ENCODE measurements at regions not wholly inside any gene's neighbourhood (a gene's known extent, or its start where the extent isn't known, plus 50 kb on each side); places are given as distances from the start of the nearest gene placed in this dataset.

DNA sequence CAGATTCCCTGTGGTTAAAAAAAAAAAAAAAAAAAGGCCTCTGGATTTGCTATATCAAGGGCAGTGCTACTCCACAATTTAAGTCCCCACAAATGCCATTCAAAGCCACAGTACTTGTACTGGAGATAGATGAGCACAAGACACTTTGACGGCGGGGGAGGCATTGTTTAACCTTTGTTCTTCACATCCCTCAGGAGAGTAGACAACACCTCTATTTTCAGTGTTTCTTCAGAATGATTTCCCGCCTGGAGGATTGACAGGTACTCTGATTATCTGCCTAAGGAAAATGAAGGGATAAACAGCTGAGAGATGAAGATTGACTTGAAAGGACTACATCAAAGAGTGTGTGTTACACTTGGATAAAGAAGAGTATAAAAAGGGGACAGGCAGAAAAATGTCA is 58.7 kb downstream of the OTOL1 start:
- Mint-ChIP-seq H3K4me3 (no peak overlapping the region), H3K27ac (no peak overlapping the region), H3K27me3 (peaks cover 7% of the 10 kb centered on the region), H3K4me1 (ENCODE audit: low read depth) (no peaks in the 10 kb centered on the region), H3K36me3 (ENCODE audit: low read depth) (no peaks in the 10 kb centered on the region), H3K9me3 (no peaks in the 10 kb centered on the region)

GRCh38 chr3:161556533-161556932 is 59.9 kb downstream of the OTOL1 start:
- H3K27ac Mint-ChIP-seq: no peak overlapping the region
- H3K4me1 Mint-ChIP-seq (ENCODE audit: low read depth): no peaks in the 10 kb centered on the region

DNA sequence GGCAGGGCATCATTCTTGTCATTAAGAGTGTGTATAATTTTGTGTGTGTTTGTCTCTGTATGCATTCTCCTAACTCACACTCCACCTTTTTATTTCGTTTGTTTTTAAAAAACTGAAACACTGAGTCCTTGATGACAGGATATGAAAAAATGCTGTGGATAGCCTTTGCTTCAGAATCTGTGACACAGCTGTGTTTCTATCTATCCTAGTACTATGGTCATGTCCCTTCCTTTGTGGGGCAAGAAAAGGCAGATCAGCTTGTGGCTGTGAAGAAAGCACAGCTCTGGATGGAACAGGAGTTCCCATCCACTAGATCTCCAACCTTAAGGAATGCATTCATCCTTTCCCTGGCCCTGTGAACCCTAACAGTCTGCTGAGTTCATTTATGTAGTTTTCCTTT is 60.3 kb downstream of the OTOL1 start:
- Mint-ChIP-seq H3K27me3 (peaks cover 7% of the 10 kb centered on the region), H3K27ac (no peak overlapping the region), H3K9me3 (no peaks in the 10 kb centered on the region)

More at GRCh38 chr3:161556533-161556932, 59.9 kb downstream of the OTOL1 start:
- no peak overlapping the region for H3K4me3 Mint-ChIP-seq
- no peaks in the 10 kb centered on the region for H3K9me3 Mint-ChIP-seq
- no peaks in the 10 kb centered on the region for H3K36me3 Mint-ChIP-seq (ENCODE audit: low read depth)
- H3K27me3 Mint-ChIP-seq: peaks cover 7% of the 10 kb centered on the region

DNA sequence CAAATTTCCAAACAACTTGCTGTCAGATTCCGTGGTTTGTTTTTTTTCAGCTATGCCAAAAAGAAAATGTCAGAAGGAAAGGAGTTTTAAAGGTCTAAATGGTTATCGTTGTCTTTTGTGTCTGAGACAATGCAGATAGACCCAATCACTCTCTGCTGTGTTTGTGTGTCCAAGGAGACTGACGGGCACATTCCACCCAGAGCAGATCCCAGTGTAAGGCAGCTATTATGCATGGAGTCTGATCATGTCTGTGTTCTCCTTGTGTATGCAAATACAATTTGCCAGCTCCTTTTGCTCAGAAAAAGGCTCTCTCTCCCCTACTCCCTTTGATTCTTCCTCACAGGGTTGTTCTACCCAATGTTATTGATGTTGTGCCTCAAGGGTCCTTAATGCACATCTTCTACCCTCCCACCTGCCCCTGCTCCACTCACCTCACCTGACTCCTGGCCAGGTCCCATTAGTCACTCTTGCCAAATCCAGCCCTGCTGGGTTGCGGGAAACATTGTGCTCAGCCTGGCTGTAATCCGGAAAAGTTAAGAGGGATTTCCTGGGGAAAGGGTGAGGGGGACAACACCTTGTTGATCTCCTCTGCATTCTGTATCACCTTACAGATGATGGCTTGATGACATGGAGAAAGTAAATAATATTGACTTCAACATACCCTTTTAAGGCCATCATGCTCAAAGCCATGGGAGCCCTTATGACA is 61.0 kb downstream of the OTOL1 start:
- Mint-ChIP-seq H3K27me3 (peaks cover 7% of the 10 kb centered on the region), H3K36me3 (ENCODE audit: low read depth) (no peaks in the 10 kb centered on the region), H3K9me3 (no peaks in the 10 kb centered on the region), H3K4me1 (ENCODE audit: low read depth) (no peaks in the 10 kb centered on the region), H3K4me3 (no peak overlapping the region), H3K27ac (no peak overlapping the region)

More for the DNA sequence above, 60.3 kb downstream of the OTOL1 start:
- H3K4me3 Mint-ChIP-seq: no peak overlapping the region
- no peaks in the 10 kb centered on the region for H3K4me1 Mint-ChIP-seq (ENCODE audit: low read depth)
- no peaks in the 10 kb centered on the region for H3K36me3 Mint-ChIP-seq (ENCODE audit: low read depth)

- Mint-ChIP-seq H3K4me3 (no peak overlapping the region), H3K4me1 (ENCODE audit: low read depth) (no peaks in the 10 kb centered on the region), H3K27me3 (peaks cover 7% of the 10 kb centered on the region), H3K27ac (no peak overlapping the region), H3K36me3 (ENCODE audit: low read depth) (no peaks in the 10 kb centered on the region), H3K9me3 (no peaks in the 10 kb centered on the region)
Measured at GRCh38 chr3:161558236-161558635, 61.6 kb downstream of the OTOL1 start.

GRCh38 chr3:161559177-161559998 is 62.8 kb downstream of the OTOL1 start:
- H3K4me1 Mint-ChIP-seq (ENCODE audit: low read depth): no peaks in the 10 kb centered on the region
- peaks cover 7% of the 10 kb centered on the region for H3K27me3 Mint-ChIP-seq
- H3K4me3 Mint-ChIP-seq: no peak overlapping the region
- no peaks in the 10 kb centered on the region for H3K36me3 Mint-ChIP-seq (ENCODE audit: low read depth)
- no peaks in the 10 kb centered on the region for H3K9me3 Mint-ChIP-seq
- H3K27ac Mint-ChIP-seq: no peak overlapping the region

GRCh38 chr3:161560008-161560637 is 63.5 kb downstream of the OTOL1 start:
- no peaks in the 10 kb centered on the region for H3K4me1 Mint-ChIP-seq (ENCODE audit: low read depth)
- no peaks in the 10 kb centered on the region for H3K36me3 Mint-ChIP-seq (ENCODE audit: low read depth)
- no peaks in the 10 kb centered on the region for H3K9me3 Mint-ChIP-seq
- peaks cover 7% of the 10 kb centered on the region for H3K27me3 Mint-ChIP-seq
- no peak overlapping the region for H3K4me3 Mint-ChIP-seq
- no peak overlapping the region for H3K27ac Mint-ChIP-seq

DNA sequence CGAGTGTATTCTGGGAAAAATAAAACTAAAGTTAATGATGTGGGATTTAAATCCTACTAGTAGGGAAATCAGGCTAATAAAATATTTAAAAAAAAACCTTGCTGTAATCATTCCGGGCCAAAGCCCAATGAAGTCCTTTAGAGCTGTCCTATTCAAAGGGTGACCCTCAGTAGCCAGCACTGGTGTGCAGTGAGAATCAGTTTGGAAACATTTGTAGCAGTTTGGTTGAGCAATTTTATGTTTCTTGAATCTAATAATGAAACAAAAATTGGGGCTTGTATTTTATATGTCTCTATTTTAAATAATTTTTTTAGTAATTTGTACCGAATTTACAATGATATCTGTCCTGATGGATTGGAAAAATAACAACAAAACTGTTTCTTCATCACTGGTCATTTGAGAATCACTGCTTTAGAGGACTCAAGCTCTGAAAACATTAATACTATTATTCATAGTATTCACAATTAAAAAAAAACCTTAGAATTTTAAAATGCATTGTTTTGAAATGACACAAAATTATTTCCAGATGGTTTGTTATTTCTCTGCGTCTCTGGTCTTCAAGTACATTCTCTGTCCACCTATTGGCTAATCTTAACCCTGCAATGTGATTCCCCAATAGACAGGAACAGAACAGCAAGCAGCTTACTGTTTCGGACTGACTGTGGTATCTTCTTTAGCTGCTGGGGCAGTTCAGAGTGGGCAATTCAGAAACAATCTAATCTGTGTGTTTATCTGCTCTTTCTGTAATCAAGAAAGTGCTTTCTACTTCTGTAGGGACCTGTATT is 71.2 kb downstream of the OTOL1 start:
- Mint-ChIP-seq H3K36me3 (ENCODE audit: low read depth) (no peaks in the 10 kb centered on the region), H3K4me1 (ENCODE audit: low read depth) (no peaks in the 10 kb centered on the region), H3K9me3 (no peaks in the 10 kb centered on the region), H3K27ac (no peak overlapping the region), H3K27me3 (no peaks in the 10 kb centered on the region), H3K4me3 (no peak overlapping the region)

DNA sequence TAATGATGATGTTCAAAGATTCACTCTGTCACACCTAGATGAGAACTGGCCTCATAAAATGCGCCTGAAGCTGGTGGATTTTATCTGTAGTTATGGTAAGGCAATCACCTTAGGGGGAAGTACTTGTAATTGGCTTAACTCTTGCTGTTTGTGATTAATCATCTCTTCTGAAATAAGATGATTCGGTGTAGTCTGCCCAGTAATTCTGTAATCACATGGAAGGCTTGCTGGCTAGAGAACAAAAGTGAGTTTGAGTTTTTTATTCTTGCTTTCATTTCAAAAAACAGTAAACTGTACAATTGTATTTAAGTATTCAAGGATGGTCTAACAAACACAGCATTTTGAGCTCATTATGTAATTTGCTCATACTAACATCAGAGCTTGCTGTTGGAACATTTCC is 72.1 kb downstream of the OTOL1 start:
- Mint-ChIP-seq H3K4me1 (ENCODE audit: low read depth) (no peaks in the 10 kb centered on the region), H3K27me3 (no peaks in the 10 kb centered on the region), H3K27ac (no peak overlapping the region), H3K4me3 (no peak overlapping the region), H3K36me3 (ENCODE audit: low read depth) (no peaks in the 10 kb centered on the region), H3K9me3 (no peaks in the 10 kb centered on the region)

DNA sequence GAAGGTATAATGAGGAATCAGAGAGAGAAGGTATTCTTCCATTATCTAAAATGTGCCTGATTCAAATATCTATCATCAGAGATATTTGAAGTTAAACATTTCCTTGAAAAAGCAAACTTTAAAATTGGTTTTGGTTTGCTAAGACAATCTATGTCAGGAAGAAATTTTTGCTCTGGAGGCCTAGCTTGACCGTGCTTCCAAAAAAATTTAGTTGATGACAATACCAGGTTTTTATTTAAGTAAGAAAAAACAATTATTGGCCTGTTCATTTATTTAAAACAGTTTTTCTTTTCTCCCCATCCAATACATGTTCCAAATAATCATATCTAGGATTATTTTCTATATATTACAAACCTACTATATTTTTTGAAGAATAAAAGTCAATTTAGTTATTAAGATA is 75.3 kb downstream of the OTOL1 start:
- H3K27me3 Mint-ChIP-seq: no peaks in the 10 kb centered on the region
- no peak overlapping the region for H3K4me3 Mint-ChIP-seq
- H3K4me1 Mint-ChIP-seq (ENCODE audit: low read depth): no peaks in the 10 kb centered on the region
- H3K36me3 Mint-ChIP-seq (ENCODE audit: low read depth): no peaks in the 10 kb centered on the region
- H3K27ac Mint-ChIP-seq: no peak overlapping the region
- no peaks in the 10 kb centered on the region for H3K9me3 Mint-ChIP-seq

- Mint-ChIP-seq H3K27ac (no peak overlapping the region), H3K27me3 (no peaks in the 10 kb centered on the region), H3K4me3 (no peak overlapping the region), H3K9me3 (no peaks in the 10 kb centered on the region), H3K4me1 (ENCODE audit: low read depth) (no peaks in the 10 kb centered on the region), H3K36me3 (ENCODE audit: low read depth) (no peaks in the 10 kb centered on the region)
Measured at GRCh38 chr3:161573136-161573535, 76.5 kb downstream of the OTOL1 start.

- H3K9me3 Mint-ChIP-seq: no peaks in the 10 kb centered on the region
- H3K27me3 Mint-ChIP-seq: no peaks in the 10 kb centered on the region
- no peak overlapping the region for H3K27ac Mint-ChIP-seq
- H3K36me3 Mint-ChIP-seq (ENCODE audit: low read depth): no peaks in the 10 kb centered on the region
- H3K4me1 Mint-ChIP-seq (ENCODE audit: low read depth): no peaks in the 10 kb centered on the region
- H3K4me3 Mint-ChIP-seq: no peak overlapping the region
Measured at GRCh38 chr3:161575901-161576300, 79.3 kb downstream of the OTOL1 start.

DNA sequence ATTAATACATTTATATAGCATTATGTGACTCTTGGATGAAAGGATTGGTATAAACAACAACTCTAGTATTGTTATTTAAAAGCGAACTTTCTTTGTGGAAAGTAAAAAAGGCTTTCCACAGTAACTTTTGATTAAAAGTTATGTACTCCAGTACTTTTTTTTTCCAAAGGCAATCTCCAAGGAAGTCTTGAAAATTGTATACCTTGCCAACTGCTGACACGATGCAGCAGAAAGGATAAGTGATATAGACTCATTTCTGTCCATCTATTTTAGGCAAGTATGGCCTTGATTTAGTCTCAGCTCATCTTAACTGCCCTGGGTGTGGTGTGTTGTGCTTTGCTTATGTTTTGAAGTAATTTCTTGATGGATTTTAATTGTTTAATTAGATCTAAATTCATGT is 79.7 kb downstream of the OTOL1 start:
- H3K27ac Mint-ChIP-seq: no peak overlapping the region
- no peaks in the 10 kb centered on the region for H3K27me3 Mint-ChIP-seq
- no peaks in the 10 kb centered on the region for H3K9me3 Mint-ChIP-seq
- H3K4me1 Mint-ChIP-seq (ENCODE audit: low read depth): no peaks in the 10 kb centered on the region
- H3K36me3 Mint-ChIP-seq (ENCODE audit: low read depth): no peaks in the 10 kb centered on the region
- no peak overlapping the region for H3K4me3 Mint-ChIP-seq

GRCh38 chr3:161576714-161577510 is 80.3 kb downstream of the OTOL1 start:
- Mint-ChIP-seq H3K36me3 (ENCODE audit: low read depth) (no peaks in the 10 kb centered on the region), H3K27ac (no peak overlapping the region), H3K4me1 (ENCODE audit: low read depth) (no peaks in the 10 kb centered on the region), H3K4me3 (no peak overlapping the region), H3K27me3 (no peaks in the 10 kb centered on the region), H3K9me3 (no peaks in the 10 kb centered on the region)
